Mesenchymal stem cell (in vitro differentiated cells and primary cell): ENCODE measurements at regions not wholly inside any gene's neighbourhood (a gene's known extent, or its start where the extent isn't known, plus 50 kb on each side); places are given as distances from the start of the nearest gene placed in this dataset.

Source experiments
- DNase-seq: peaks from one replicate; pipeline ENCODE4 v3.0.0-alpha.2; 2013
- H2AFZ ChIP-seq: one replicate; pipeline ENCODE4 v1.6.1; 2013; ENCODE audit warnings: low read depth, mild to moderate bottlenecking, control low read depth, inconsistent platforms, low read length, moderate library complexity
- H2AK5ac ChIP-seq: 2 replicates; pipeline ENCODE4 v1.6.1; 2013; ENCODE audit warnings: low read length, moderate library complexity, mild to moderate bottlenecking, inconsistent platforms; ENCODE audit not compliant: severe bottlenecking
- H2BK120ac ChIP-seq: one replicate; pipeline ENCODE4 v1.6.1; 2013; ENCODE audit warnings: low read depth, mild to moderate bottlenecking, inconsistent platforms, low read length, moderate library complexity
- H2BK12ac ChIP-seq, 2 experiments: one replicate each; pipeline ENCODE4 v1.6.1; 2013; ENCODE audit warnings: inconsistent platforms in 2 of 2, low read length in 2 of 2, mild to moderate bottlenecking in 2 of 2, moderate library complexity in 2 of 2, control low read depth in 1 of 2
- H2BK15ac ChIP-seq: one replicate; pipeline ENCODE4 v1.6.1; 2013; ENCODE audit warnings: mild to moderate bottlenecking, low read depth, inconsistent platforms; ENCODE audit not compliant: poor library complexity, severe bottlenecking
- H2BK5ac ChIP-seq: 2 replicates; pipeline ENCODE4 v1.6.1; 2013; ENCODE audit warnings: low read depth, mild to moderate bottlenecking, low read length, control low read depth, inconsistent platforms; ENCODE audit not compliant: poor library complexity, severe bottlenecking
- H3K14ac ChIP-seq, 2 experiments: one replicate each; pipeline ENCODE4 v1.6.1; 2013; ENCODE audit warnings: inconsistent platforms in 2 of 2, low read length in 2 of 2, control low read depth in 1 of 2, mild to moderate bottlenecking in 1 of 2, moderate library complexity in 1 of 2
- H3K18ac ChIP-seq, 2 experiments: one replicate each; pipeline ENCODE4 v1.6.1; 2013; ENCODE audit warnings: inconsistent platforms in 2 of 2, low read length in 2 of 2, control low read depth in 1 of 2, low read depth in 1 of 2, mild to moderate bottlenecking in 1 of 2
- H3K23ac ChIP-seq, 2 experiments: one replicate each; pipeline ENCODE4 v1.6.1; 2013; ENCODE audit warnings: inconsistent platforms in 2 of 2, low read length in 2 of 2, mild to moderate bottlenecking in 2 of 2, moderate library complexity in 2 of 2, control low read depth in 1 of 2
- H3K27ac ChIP-seq: 2 replicates; pipeline ENCODE4 v1.5.1; 2013; ENCODE audit warnings: mild to moderate bottlenecking, moderate library complexity, low read length, control low read depth, inconsistent platforms; ENCODE audit not compliant: poor library complexity, severe bottlenecking
- H3K27me3 ChIP-seq, 2 experiments: 2 replicates each; pipeline versions ENCODE4 v1.6.1 to v1.7.0; 2013; ENCODE audit warnings: low read length in 2 of 2, mild to moderate bottlenecking in 2 of 2, moderate library complexity in 2 of 2, control low read depth in 1 of 2, inconsistent platforms in 1 of 2; ENCODE audit not compliant: control insufficient read depth in 1 of 2, insufficient read depth in 1 of 2
- H3K36me3 ChIP-seq, 2 experiments: 2 replicates each; pipeline versions ENCODE4 v1.6.1 to v1.7.0; 2013; ENCODE audit warnings: low read length in 2 of 2, control low read depth in 1 of 2, inconsistent platforms in 1 of 2, low read depth in 1 of 2, mild to moderate bottlenecking in 1 of 2; ENCODE audit not compliant: insufficient read depth in 2 of 2, control insufficient read depth in 1 of 2
- H3K4ac ChIP-seq, 2 experiments: one replicate each; pipeline ENCODE4 v1.6.1; 2013; ENCODE audit warnings: inconsistent platforms in 2 of 2, low read length in 2 of 2, mild to moderate bottlenecking in 2 of 2, moderate library complexity in 2 of 2, control low read depth in 1 of 2, low read depth in 1 of 2
- H3K4me1 ChIP-seq: 2 replicates; pipeline ENCODE4 v1.6.1; 2013; ENCODE audit warnings: low read depth, low read length, control low read depth; ENCODE audit not compliant: control insufficient read depth, insufficient read depth
- H3K4me2 ChIP-seq: 2 replicates; pipeline ENCODE4 v1.6.1; 2013; ENCODE audit warnings: low read length, mild to moderate bottlenecking, inconsistent platforms; ENCODE audit not compliant: poor library complexity, severe bottlenecking
- H3K4me3 ChIP-seq, 2 experiments: 2 replicates each; pipeline versions ENCODE4 v1.5.1 to v1.7.0; 2013; ENCODE audit warnings: low read length in 2 of 2, mild to moderate bottlenecking in 2 of 2, control low read depth in 1 of 2, low read depth in 1 of 2; ENCODE audit not compliant: insufficient read depth in 1 of 2
- H3K79me1 ChIP-seq: replicated peaks from 2 replicates; pipeline ENCODE4 v1.6.1; 2013; ENCODE audit warnings: mild to moderate bottlenecking, control low read depth, low read length, inconsistent platforms; ENCODE audit not compliant: poor library complexity, severe bottlenecking
- H3K9ac ChIP-seq: 2 replicates; pipeline ENCODE4 v1.7.0; 2013; ENCODE audit warnings: mild to moderate bottlenecking, low read length, moderate library complexity
- H3K9me3 ChIP-seq: 2 replicates; pipeline ENCODE4 v1.7.0; 2013; ENCODE audit warnings: mild to moderate bottlenecking, low read length; ENCODE audit not compliant: control insufficient read depth
- H4K8ac ChIP-seq: one replicate; pipeline ENCODE4 v1.6.1; 2013; ENCODE audit warnings: inconsistent platforms, mild to moderate bottlenecking, low read length, moderate library complexity
- H4K91ac ChIP-seq: one replicate; pipeline ENCODE4 v1.6.1; 2013; ENCODE audit warnings: mild to moderate bottlenecking, low read length, inconsistent platforms
- WGBS: methylation state at CpG from one replicate; pipeline ENCODE4 v1.1.7; 2013; ENCODE audit warnings: mixed read lengths; 5-methylcytosine and 5-hydroxymethylcytosine counted together

DNA sequence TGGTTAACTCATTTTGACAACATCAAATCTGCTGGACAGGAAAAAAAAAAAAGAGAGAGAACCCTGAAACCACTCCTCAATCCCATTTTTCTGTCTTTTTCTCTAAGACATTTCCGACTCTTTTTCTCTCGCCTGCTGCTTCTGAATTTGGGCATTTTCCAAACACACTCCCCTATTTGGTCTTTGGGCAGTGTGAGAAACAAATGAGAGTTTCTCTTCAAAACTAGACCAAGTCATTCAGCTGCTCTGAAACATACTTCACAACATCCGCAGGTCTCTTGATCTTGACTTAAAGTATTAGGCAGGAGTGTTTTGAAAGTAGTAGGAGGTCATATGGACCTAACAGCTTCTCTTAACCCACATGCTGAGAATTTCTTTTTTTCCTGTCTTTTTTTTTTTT, 364.8 kb upstream of the ESRRG start:
- no peak for DNase-seq
- H3K79me1 ChIP-seq: no peaks in the 10 kb centered on the region
- no peak overlapping the region for H3K4ac ChIP-seq
- H3K4me3 ChIP-seq: no peak overlapping the region
- no peak overlapping the region for H3K4me2 ChIP-seq
- H3K4me1 ChIP-seq: peaks cover 11% of the 10 kb centered on the region
- no peaks in the 10 kb centered on the region for H3K36me3 ChIP-seq
- no peak overlapping the region for H3K9ac ChIP-seq
- peaks cover 10 to 19% of the 10 kb centered on the region in 2 experiments for H3K27me3 ChIP-seq
- H4K8ac ChIP-seq: no peak overlapping the region
- no peaks in the 10 kb centered on the region for H3K9me3 ChIP-seq
- H2AFZ ChIP-seq: no peak overlapping the region
- H3K18ac ChIP-seq: no peak overlapping the region
- H3K27ac ChIP-seq: no peak overlapping the region
- 82% methylated on average over 2 of the region's 3 CpGs for WGBS
- no peak overlapping the region for H3K14ac ChIP-seq
- H2AK5ac ChIP-seq: no peak overlapping the region
- no peak overlapping the region for H4K91ac ChIP-seq
- H3K23ac ChIP-seq: no peak overlapping the region
- H2BK5ac ChIP-seq: no peak overlapping the region
- H2BK12ac ChIP-seq: no peak overlapping the region
- no peak overlapping the region for H2BK120ac ChIP-seq
- no peak overlapping the region for H2BK15ac ChIP-seq

DNA sequence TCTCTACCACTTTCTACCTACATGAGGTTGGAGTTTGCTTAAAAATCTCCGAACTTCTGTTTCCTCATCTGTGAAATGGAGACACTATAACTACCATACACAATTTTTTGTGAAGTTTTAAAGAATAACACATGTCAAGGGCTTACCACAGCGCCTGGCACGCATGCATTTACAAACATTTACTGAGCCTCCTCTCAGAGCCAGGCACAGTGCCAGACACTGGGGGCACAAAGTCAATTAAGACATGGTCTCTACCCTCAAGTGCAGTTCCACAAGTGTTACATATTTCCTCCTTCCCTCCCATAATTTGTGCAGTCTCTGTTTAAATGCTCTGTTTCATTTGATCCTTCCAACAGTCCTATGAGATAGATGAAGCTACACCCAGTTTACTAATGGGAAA, 356.4 kb upstream of the ESRRG start:
- DNase-seq: no peak
- H3K36me3 ChIP-seq: no peaks in the 10 kb centered on the region
- 94% methylated on average over 3 of the region's 3 CpGs for WGBS
- H2BK120ac ChIP-seq: no peak overlapping the region
- H4K91ac ChIP-seq: no peak overlapping the region
- H2AFZ ChIP-seq: no peak overlapping the region
- no peak overlapping the region for H4K8ac ChIP-seq
- no peaks in the 10 kb centered on the region for H3K9me3 ChIP-seq
- H3K4me3 ChIP-seq: no peak overlapping the region
- H2BK15ac ChIP-seq: no peak overlapping the region
- H2BK12ac ChIP-seq: no peak overlapping the region
- no peaks in the 10 kb centered on the region for H3K79me1 ChIP-seq
- no peak overlapping the region for H3K14ac ChIP-seq
- H3K23ac ChIP-seq: no peak overlapping the region
- no peak overlapping the region for H3K4me2 ChIP-seq
- H2AK5ac ChIP-seq: no peak overlapping the region
- no peaks in the 10 kb centered on the region for H3K4me1 ChIP-seq
- H3K18ac ChIP-seq: no peak overlapping the region
- no peak overlapping the region for H3K4ac ChIP-seq
- no peak overlapping the region for H3K27ac ChIP-seq
- H2BK5ac ChIP-seq: no peak overlapping the region
- H3K9ac ChIP-seq: no peak overlapping the region
- H3K27me3 ChIP-seq: peaks cover 3 to 27% of the 10 kb centered on the region in 2 experiments

- H4K8ac ChIP-seq: no peak overlapping the region
Measured at GRCh38 chr1:217078959-217079358, 355.7 kb upstream of the ESRRG start.

GRCh38 chr1:217078078-217078690, 355.0 kb upstream of the ESRRG start:
- H3K4me1 ChIP-seq: no peaks in the 10 kb centered on the region
- no peaks in the 10 kb centered on the region for H3K79me1 ChIP-seq
- H3K27me3 ChIP-seq: peaks cover 3 to 27% of the 10 kb centered on the region in 2 experiments
- no peak overlapping the region for H2BK120ac ChIP-seq
- H2AK5ac ChIP-seq: no peak overlapping the region
- WGBS: 36% methylated on average over 3 of the region's 5 CpGs
- H3K9me3 ChIP-seq: no peaks in the 10 kb centered on the region
- no peak overlapping the region for H3K4me2 ChIP-seq
- H3K18ac ChIP-seq: no peak overlapping the region
- H3K4ac ChIP-seq: no peak overlapping the region
- no peak overlapping the region for H3K14ac ChIP-seq
- H2BK15ac ChIP-seq: no peak overlapping the region
- H3K36me3 ChIP-seq: no peaks in the 10 kb centered on the region
- DNase-seq: peak; percentile 41
- no peak overlapping the region for H3K4me3 ChIP-seq
- no peak overlapping the region for H3K9ac ChIP-seq
- no peak overlapping the region for H3K23ac ChIP-seq
- H2BK12ac ChIP-seq: no peak overlapping the region
- H2AFZ ChIP-seq: no peak overlapping the region
- H3K27ac ChIP-seq: no peak overlapping the region
- no peak overlapping the region for H4K8ac ChIP-seq
- H4K91ac ChIP-seq: no peak overlapping the region
- no peak overlapping the region for H2BK5ac ChIP-seq

More at GRCh38 chr1:217078959-217079358, 355.7 kb upstream of the ESRRG start:
- Histone ChIP-seq H2BK120ac (no peak overlapping the region), H3K23ac (no peak overlapping the region), H3K27ac (no peak overlapping the region), H2BK15ac (no peak overlapping the region), H3K4me1 (no peaks in the 10 kb centered on the region), H3K27me3 (peaks cover 3 to 27% of the 10 kb centered on the region in 2 experiments), H4K91ac (no peak overlapping the region), H2AK5ac (no peak overlapping the region), H3K18ac (no peak overlapping the region), H3K9me3 (no peaks in the 10 kb centered on the region), H3K4ac (no peak overlapping the region), H3K36me3 (no peaks in the 10 kb centered on the region), H2AFZ (no peak overlapping the region), H2BK12ac (no peak overlapping the region), H3K79me1 (no peaks in the 10 kb centered on the region), H3K9ac (no peak overlapping the region), H2BK5ac (no peak overlapping the region), H3K4me3 (no peak overlapping the region), H3K14ac (no peak overlapping the region), H3K4me2 (no peak overlapping the region)
- no CpG with 5 or more reads among the region's 1 CpG for WGBS
- no peak for DNase-seq
